Occipital lobe (tissue), 1 donor: ENCODE measurements at regions not wholly inside any gene's neighbourhood (a gene's known extent, or its start where the extent isn't known, plus 50 kb on each side); places are given as distances from the start of the nearest gene placed in this dataset.
"Not testable (repeated sequence)": the region's sequence is repeated elsewhere in the genome, so short reads cannot be mapped to it uniquely, and the experiment has no call there.

Experiments used
- DNase-seq: peaks from one replicate; lab custom pipeline; 2025; lab: John Stamatoyannopoulos, UW

DNA sequence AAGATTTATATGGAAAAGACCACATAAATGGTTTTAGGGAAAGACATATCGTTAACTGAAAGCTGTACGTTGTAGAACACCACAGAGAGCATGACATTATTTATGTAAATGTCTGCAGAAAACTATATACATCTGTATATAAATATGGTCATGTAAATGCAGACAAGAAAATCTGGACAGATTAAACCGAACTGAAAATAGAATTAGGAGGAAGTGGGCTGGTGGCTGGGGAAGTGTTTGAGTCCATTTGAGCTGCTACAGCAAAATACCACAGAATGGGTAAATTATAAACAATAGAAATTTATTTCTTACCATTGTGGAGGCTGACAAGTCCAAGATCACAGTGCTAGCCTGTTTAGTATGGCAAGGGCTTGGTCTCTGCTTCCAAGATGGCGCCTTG, 56.3 kb upstream of the USP6NL start:
- DNase-seq, result no peak

DNA sequence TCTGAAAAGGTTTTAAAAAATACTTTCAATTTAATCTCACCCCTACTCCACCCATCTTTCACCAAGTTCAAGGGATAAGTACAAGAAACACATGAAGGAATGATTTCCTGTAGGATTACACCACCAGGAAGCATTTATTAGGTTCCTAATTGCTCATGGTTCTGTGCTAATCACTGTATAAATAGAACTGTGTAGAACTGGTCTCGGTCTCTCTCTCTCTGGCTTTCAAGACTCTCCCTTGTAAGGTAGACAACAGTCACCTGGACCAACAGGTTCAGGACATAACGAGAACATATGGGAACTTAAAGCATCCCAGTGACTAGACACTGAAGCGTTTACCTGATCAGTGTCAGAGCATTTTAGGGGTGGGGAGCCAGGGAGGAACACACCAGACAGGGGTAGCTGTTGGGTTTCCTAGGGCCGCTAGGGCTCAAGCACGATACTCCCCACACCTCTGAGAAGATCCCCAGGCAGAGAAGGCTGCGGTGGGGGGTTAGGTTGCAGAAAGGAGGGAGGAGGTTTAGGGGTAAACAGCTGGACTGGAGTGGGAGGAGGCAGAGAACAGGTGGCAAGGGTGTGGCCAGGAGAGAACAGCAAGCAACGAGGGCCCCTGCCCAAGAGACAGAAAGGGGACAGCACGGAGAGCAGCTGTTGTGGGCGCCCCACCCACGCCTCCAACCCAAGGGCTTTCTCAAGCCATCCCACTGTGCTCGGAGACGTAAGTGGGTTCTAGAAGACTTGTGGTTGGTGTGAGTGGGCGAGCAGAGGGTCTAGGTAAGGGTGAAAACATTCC, 52.5 kb upstream of the USP6NL start:
- DNase-seq, result no peak

DNA sequence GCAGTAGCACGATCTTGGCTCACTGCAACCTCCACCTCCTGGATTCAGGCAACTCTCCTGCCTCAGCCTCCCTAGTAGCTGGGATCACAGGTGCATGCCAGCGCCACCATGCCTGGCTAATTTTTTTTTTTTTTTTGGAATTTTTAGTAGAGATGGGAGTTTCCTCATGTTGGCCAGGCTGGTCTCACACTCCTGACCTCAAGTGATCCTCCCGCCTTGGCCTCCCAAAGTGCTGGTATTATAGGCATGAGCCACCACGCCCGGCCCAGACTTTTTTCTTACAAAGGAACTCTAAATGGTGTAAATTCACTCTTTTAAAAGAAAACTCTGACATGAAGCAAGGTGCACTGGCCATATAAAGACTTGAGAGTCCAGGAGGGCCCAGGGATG, 51.7 kb upstream of the USP6NL start:
- not testable (repeated sequence) for DNase-seq

DNA sequence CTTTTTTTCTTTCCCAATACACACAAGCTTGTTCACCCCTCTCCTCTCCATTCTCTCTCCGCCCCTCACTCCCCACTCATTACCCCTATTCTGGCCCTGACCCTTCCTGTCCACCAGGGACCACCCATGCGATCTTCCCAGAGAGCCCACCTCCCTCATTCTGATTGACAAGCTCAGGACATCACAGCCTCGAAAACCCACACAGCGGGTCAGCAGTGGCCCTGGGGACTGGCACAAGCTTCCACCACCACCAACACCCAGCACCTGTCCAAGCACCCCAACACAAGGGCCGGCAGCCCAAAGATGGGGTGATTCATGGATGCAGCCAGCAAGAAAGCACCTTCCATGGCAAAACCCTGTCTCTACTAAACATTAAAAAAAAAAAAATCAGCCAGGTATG, 50.0 kb upstream of the USP6NL start:
- no peak for DNase-seq
